Colonic mucosa (tissue), 4 donors: ENCODE measurements at regions not wholly inside any gene's neighbourhood (a gene's known extent, or its start where the extent isn't known, plus 50 kb on each side); places are given as distances from the start of the nearest gene placed in this dataset.

Source experiments
- DNase-seq: peaks from one replicate; pipeline ENCODE4 v3.0.0-alpha.2; 2020
- H3K27ac ChIP-seq: fragments of 200-600 bp; one replicate; pipeline ENCODE4 v1.8.0; 2021
- H3K27me3 ChIP-seq: fragments of 200-600 bp; one replicate; pipeline ENCODE4 v1.8.0; 2021
- H3K36me3 ChIP-seq: fragments of 200-600 bp; one replicate; pipeline ENCODE4 v1.8.0; 2021
- H3K4me1 ChIP-seq: fragments of 200-600 bp; one replicate; pipeline ENCODE4 v1.8.0; 2021; ENCODE audit warnings: mild to moderate bottlenecking
- H3K4me3 ChIP-seq: fragments of 200-600 bp; one replicate; pipeline ENCODE4 v1.8.0; 2021
- H3K9ac ChIP-seq, 2 donors: one replicate each; pipeline ENCODE4 v1.7.0; 2013; ENCODE audit warnings: control low read depth in 2 of 2, low read depth in 2 of 2, low read length in 2 of 2
- H3K9me3 ChIP-seq: fragments of 200-600 bp; one replicate; pipeline ENCODE4 v1.8.0; 2021
- intact Hi-C: fragments of 100-400 bp; cut with DNase I; formaldehyde crosslinking; loops from one replicate; pipeline ENCODE4 v1.14.1; 2022
- TF ChIP-seq, protein P1 (sequence below): fragments of 200-600 bp; IDR thresholded peaks from one replicate; pipeline ENCODE4 v1.8.0; 2022; ENCODE audit warnings: antibody characterized with exemption, mild to moderate bottlenecking
- donor health status: healthy.
- donor health status: DM: no; HTN: no; CAD: no.
- donor health status: DM: no; HTN: no; CAD: no.

DNA sequence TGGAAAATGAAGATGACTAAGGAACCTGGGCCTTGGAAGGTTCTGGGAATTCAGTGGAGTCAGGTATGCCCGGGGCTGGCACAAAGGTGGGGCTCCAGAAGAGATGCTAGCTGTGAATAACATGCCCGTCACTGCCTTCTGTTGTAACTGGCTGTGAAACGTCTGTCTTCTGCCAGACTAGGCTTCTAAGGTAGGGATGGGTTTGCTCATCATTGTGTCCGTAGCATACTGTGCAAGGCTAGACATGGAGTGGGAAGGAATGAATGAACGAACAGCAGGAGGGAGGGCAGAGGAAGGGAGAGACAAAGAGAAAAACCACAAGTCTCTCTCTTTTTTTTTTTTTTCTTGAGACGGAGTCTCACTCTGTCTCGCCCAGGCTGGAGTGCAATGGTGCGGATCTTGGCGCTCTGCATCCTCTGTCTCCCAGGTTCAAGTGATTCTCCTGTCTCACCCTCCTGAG, 327.4 kb downstream of the MN1 start:
- no peak overlapping the region for H3K4me3 ChIP-seq
- H3K36me3 ChIP-seq: no peaks in the 10 kb centered on the region
- intact Hi-C loops: no loop called here
- H3K27me3 ChIP-seq: no peaks in the 10 kb centered on the region
- no peak for DNase-seq
- no peaks in the 10 kb centered on the region for H3K9me3 ChIP-seq
- TF ChIP-seq, protein P1, sequence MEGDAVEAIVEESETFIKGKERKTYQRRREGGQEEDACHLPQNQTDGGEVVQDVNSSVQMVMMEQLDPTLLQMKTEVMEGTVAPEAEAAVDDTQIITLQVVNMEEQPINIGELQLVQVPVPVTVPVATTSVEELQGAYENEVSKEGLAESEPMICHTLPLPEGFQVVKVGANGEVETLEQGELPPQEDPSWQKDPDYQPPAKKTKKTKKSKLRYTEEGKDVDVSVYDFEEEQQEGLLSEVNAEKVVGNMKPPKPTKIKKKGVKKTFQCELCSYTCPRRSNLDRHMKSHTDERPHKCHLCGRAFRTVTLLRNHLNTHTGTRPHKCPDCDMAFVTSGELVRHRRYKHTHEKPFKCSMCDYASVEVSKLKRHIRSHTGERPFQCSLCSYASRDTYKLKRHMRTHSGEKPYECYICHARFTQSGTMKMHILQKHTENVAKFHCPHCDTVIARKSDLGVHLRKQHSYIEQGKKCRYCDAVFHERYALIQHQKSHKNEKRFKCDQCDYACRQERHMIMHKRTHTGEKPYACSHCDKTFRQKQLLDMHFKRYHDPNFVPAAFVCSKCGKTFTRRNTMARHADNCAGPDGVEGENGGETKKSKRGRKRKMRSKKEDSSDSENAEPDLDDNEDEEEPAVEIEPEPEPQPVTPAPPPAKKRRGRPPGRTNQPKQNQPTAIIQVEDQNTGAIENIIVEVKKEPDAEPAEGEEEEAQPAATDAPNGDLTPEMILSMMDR: no peak
- H3K9ac ChIP-seq: no peak overlapping the region
- no peak overlapping the region for H3K27ac ChIP-seq
- no peaks in the 10 kb centered on the region for H3K4me1 ChIP-seq

DNA sequence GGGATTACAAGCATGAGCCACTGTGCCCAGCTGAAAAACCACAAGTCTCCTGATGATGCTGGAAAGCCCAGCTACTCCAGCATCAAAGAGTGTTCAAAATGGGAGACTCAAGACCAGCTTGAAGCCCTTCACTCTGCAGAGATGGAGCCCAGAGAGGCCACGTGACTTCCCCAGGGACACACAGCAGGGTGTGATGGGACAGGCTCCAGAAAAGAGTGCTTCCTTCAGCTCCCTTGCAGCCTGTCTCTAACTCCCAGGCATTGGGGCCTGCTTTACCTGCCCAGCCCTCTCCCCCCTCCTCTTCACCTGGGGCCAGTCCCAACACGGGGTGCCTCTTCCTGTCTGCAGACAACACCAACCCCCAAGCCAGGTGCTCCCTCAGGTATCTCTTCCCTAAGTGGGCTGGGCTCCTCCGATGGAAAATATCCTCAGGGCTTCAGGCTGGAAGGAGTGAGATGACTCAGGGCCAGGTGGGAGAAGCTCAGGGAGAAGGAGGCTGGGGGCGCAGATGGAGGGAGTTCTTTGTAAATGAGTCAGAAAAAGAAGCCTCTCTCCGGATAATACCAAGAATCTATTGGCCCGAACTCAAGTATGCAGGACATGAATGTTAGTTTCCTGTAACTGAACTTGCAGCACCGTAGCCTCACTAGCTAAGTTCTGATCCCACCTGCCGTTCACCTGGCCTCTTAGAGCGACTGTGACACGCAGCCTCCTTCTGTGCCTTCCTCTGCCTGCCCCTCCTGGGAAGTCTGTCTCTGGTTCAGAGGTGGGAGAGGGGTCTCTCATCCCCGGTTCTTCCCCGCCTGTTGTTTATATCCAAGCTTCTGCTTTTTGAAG, 326.6 kb downstream of the MN1 start:
- no peak overlapping the region for H3K4me3 ChIP-seq
- intact Hi-C loops: no loop called here
- H3K9me3 ChIP-seq: no peaks in the 10 kb centered on the region
- H3K27me3 ChIP-seq: no peaks in the 10 kb centered on the region
- no peaks in the 10 kb centered on the region for H3K4me1 ChIP-seq
- H3K27ac ChIP-seq: no peak overlapping the region
- H3K36me3 ChIP-seq: no peaks in the 10 kb centered on the region
- TF ChIP-seq, protein P1: no peak
- DNase-seq: no peak
- no peak overlapping the region for H3K9ac ChIP-seq

DNA sequence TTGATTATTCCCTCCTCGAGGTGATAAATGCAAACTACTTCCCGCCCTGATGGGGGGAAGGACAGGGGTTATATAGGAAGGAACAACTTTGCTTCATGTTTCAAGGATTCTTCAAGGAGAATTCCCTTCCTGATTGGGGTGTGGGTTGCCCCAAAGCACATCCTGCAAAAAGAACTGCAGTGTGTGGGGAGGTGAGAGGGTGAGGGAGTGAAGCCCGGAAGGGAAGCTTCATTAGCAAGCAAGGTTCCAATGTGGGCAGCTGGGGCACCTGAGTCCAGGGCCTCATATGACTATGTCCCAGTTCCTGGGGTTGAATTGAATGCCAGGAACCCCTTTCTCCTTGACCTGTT, 326.0 kb downstream of the MN1 start:
- intact Hi-C loops: no loop called here
- Histone ChIP-seq H3K36me3 (no peaks in the 10 kb centered on the region), H3K4me3 (no peak overlapping the region), H3K9me3 (no peaks in the 10 kb centered on the region), H3K4me1 (no peaks in the 10 kb centered on the region), H3K27me3 (no peaks in the 10 kb centered on the region), H3K27ac (no peak overlapping the region), H3K9ac (no peak overlapping the region)
- TF ChIP-seq, protein P1: no peak
- no peak for DNase-seq

DNA sequence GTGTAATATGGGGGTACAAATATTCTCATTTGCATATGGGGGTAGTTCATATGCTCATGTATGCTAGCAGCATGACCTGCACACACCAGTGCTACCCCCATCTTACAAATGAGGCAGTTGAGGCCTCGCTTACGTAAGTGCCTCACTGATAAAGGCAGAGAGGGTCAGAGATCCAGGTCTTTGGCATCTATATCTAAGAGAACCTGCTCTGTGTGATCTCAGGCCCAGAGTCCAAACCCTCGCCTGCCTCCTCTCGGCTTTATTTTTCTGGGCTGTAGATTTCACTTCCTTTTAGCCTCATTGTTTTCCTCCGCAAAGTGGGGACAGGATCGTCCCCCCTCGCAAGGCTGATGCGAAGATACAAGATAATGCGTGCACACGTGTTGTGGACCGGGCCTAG, 325.2 kb downstream of the MN1 start:
- DNase-seq: no peak
- no peak overlapping the region for H3K27ac ChIP-seq
- no peak overlapping the region for H3K9ac ChIP-seq
- no peaks in the 10 kb centered on the region for H3K4me1 ChIP-seq
- TF ChIP-seq, protein P1: no peak
- H3K36me3 ChIP-seq: no peaks in the 10 kb centered on the region
- no peaks in the 10 kb centered on the region for H3K9me3 ChIP-seq
- H3K4me3 ChIP-seq: no peak overlapping the region
- intact Hi-C loops: no loop called here
- no peaks in the 10 kb centered on the region for H3K27me3 ChIP-seq

DNA sequence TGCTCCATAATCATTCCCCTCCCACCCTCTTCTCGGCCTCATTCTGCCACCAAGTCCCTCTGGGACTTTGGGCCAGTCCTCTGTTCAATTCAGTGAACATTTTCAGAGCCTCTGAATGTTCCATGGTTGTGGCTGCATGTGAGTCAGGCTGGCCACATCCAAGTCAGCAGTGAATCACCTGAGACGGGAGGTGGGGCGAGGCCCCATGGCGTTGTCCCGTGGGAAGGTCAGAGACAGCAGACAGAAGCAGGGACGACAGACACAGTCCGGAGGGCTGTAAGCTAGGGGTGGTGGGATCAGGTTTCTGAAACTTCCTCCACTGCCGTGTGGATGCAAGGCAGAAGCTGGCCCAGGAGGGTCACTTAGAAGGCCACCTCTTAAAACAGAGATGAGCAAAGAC, 324.8 kb downstream of the MN1 start:
- DNase-seq: no peak
- Histone ChIP-seq H3K4me1 (no peaks in the 10 kb centered on the region), H3K27me3 (no peaks in the 10 kb centered on the region), H3K9ac (no peak overlapping the region), H3K27ac (no peak overlapping the region), H3K36me3 (no peaks in the 10 kb centered on the region), H3K4me3 (no peak overlapping the region), H3K9me3 (no peaks in the 10 kb centered on the region)
- intact Hi-C loops: no loop called here
- TF ChIP-seq, protein P1: no peak
